Thoracic aorta (tissue), 2 donors: ENCODE measurements at regions not wholly inside any gene's neighbourhood (a gene's known extent, or its start where the extent isn't known, plus 50 kb on each side); places are given as distances from the start of the nearest gene placed in this dataset.

ENCODE experiments used
- ATAC-seq: fragments of 150-250 bp; one replicate; pipeline ENCODE4 v1.8.0; 2017; ENCODE audit warnings: low read depth; ENCODE audit not compliant: insufficient number of reproducible peaks, low FRiP score
- DNase-seq: peaks from one replicate; pipeline ENCODE4 v3.0.0-alpha.2; 2020; ENCODE audit warnings: low spot score
- H3K27ac ChIP-seq, 2 donors: fragments of 200-600 bp; sonication (generic); 1 replicate in 1 of 2; 2 replicates in 1 of 2; pipeline ENCODE4 v1.5.1; 2016; ENCODE audit warnings: mild to moderate bottlenecking in 2 of 2, moderate library complexity in 2 of 2
- H3K27me3 ChIP-seq: fragments of 200-600 bp; sonication (generic); replicated peaks from 2 replicates; pipeline ENCODE4 v1.6.0; 2016; ENCODE audit warnings: mild to moderate bottlenecking; ENCODE audit not compliant: insufficient read depth
- H3K36me3 ChIP-seq: fragments of 200-600 bp; sonication (generic); one replicate; pipeline ENCODE4 v1.5.1; 2016
- H3K4me1 ChIP-seq, 2 donors: fragments of 200-600 bp; sonication (generic); 1 replicate in 1 of 2; 2 replicates in 1 of 2; pipeline versions ENCODE4 v1.5.1 to v1.6.0; 2016; ENCODE audit warnings: low read depth in 2 of 2, mild to moderate bottlenecking in 1 of 2; ENCODE audit not compliant: control insufficient read depth in 1 of 2
- H3K4me3 ChIP-seq: fragments of 200-600 bp; sonication (generic); 2 replicates; pipeline ENCODE4 v1.5.1; 2016; ENCODE audit warnings: mild to moderate bottlenecking
- H3K9me3 ChIP-seq: fragments of 200-600 bp; sonication (generic); 2 replicates; pipeline ENCODE4 v1.5.1; 2016
- TF ChIP-seq, protein P1 (sequence below): fragments of 200-600 bp; sonication (generic); IDR thresholded peaks from one replicate; pipeline ENCODE4 v1.5.1; 2019; ENCODE audit warnings: antibody characterized with exemption

DNA sequence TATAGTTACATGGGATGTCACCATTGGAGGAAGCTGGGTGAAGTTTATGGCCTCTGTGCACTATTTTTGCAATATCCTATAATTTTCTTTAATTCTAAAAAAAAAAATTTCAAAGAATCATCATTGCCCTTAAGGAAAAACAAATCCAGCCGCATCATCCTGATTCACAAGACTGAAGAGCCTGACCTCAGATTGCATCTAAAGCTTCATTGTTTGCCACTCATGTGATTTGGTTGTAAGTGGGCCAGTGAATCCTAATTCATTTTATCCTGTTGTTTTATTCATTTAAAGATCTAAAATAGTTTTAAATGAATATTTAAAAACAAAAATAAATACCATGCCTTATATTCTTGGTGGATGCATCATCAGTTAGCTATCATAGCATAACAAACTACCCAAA lies 504.5 kb downstream of the TBC1D4 start:
- H3K36me3 ChIP-seq, result no peaks in the 10 kb centered on the region
- no peak for DNase-seq
- H3K4me3 ChIP-seq, result no peak overlapping the region
- no peaks in the 10 kb centered on the region for H3K27me3 ChIP-seq
- no peaks in the 10 kb centered on the region for H3K4me1 ChIP-seq
- no peaks in the 10 kb centered on the region for H3K9me3 ChIP-seq
- no peak overlapping the region for H3K27ac ChIP-seq
- TF ChIP-seq, protein P1, sequence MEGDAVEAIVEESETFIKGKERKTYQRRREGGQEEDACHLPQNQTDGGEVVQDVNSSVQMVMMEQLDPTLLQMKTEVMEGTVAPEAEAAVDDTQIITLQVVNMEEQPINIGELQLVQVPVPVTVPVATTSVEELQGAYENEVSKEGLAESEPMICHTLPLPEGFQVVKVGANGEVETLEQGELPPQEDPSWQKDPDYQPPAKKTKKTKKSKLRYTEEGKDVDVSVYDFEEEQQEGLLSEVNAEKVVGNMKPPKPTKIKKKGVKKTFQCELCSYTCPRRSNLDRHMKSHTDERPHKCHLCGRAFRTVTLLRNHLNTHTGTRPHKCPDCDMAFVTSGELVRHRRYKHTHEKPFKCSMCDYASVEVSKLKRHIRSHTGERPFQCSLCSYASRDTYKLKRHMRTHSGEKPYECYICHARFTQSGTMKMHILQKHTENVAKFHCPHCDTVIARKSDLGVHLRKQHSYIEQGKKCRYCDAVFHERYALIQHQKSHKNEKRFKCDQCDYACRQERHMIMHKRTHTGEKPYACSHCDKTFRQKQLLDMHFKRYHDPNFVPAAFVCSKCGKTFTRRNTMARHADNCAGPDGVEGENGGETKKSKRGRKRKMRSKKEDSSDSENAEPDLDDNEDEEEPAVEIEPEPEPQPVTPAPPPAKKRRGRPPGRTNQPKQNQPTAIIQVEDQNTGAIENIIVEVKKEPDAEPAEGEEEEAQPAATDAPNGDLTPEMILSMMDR, result no peak
- no peak for ATAC-seq

DNA sequence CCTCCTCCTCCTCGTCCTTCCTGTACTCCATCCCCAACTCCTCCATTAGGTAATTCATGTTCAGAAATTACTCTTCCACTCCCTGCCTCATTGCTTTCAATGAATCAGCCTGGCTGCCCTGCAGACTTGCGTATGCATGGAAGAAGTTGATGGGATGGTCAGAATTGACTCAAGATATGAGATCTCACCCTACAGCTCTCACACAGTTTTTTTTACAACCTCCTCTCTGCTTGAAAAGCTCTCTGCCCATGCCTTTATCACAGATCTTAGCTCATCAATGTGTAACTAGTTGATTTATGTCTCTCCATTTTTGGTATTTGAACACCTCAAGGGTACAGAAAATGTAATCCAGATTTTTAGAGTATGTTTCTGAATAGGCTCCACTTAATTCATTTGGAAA lies 506.9 kb downstream of the TBC1D4 start:
- TF ChIP-seq, protein P1, result no peak
- Histone ChIP-seq H3K27ac (no peak overlapping the region), H3K36me3 (no peaks in the 10 kb centered on the region), H3K9me3 (no peaks in the 10 kb centered on the region), H3K4me3 (no peak overlapping the region), H3K4me1 (no peaks in the 10 kb centered on the region), H3K27me3 (no peaks in the 10 kb centered on the region)
- DNase-seq, result no peak
- no peak for ATAC-seq

DNA sequence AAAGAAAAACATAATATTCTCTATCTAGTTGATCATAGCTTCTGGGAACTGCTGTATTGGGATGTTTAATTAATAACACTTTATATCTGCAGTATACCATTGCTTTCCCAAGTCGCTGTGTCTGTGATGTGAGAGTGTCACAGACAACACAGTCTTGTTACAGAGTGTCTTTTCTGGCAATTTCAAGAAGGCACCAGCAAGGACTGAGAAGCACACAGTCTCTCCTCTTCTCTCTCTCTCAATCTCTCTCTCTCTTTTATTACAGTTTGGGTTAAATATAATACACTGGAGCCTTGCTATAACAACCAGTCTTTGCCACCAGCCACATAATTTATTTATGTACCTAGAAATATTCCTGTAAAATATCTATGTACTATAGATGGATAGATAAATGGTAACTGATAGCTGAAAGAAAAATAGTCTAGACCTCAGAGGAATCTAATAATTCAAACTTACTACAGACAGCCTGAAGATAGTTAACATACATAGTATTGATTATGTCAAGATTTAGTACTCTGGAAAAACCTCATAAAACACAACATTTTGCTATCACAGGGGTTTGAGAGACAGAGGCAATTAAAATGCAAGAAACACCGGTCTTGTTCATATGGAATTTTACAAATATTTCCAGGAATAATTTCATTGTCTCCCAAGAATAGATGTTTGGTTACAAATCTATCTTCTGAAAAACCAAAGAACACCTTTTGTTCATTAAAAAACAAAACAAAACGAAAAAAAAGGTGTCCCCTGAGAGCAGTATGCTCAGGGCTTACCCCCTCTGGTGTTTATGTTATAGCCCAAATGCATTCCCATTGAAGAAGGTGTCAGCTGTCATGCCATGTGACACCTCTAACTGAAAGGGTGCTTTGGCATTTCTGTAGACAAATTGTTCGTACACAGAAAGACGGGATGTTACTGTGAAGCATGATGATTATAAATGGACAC lies 507.8 kb downstream of the TBC1D4 start:
- H3K27ac ChIP-seq, result no peak overlapping the region
- no peaks in the 10 kb centered on the region for H3K27me3 ChIP-seq
- no peak overlapping the region for H3K4me3 ChIP-seq
- TF ChIP-seq, protein P1, result no peak
- no peak for DNase-seq
- no peak for ATAC-seq
- H3K36me3 ChIP-seq, result no peaks in the 10 kb centered on the region
- H3K4me1 ChIP-seq, result no peaks in the 10 kb centered on the region
- no peaks in the 10 kb centered on the region for H3K9me3 ChIP-seq

DNA sequence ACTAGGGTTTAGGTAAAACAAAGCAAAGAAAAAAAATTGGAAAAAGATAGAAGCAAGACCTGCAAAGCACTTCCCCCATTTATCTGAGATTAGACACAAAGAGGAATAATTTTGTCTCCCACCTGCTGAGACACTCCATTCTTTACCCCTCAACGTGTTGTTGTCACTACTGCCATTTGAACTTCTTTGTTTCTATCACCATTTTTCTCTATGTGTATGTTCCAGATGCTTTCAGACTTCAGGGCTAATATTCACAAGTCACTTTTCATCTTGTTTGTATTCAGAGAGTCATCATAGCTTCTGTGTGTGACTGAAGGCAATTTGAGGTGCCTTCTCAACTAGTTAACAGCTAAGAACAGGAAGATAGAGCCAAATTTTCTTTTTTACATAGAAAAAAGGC lies 512.5 kb downstream of the TBC1D4 start:
- DNase-seq, result no peak
- Histone ChIP-seq H3K27ac (no peak overlapping the region), H3K4me3 (no peak overlapping the region), H3K27me3 (no peaks in the 10 kb centered on the region), H3K4me1 (no peaks in the 10 kb centered on the region), H3K36me3 (no peaks in the 10 kb centered on the region), H3K9me3 (no peaks in the 10 kb centered on the region)
- TF ChIP-seq, protein P1, result no peak
- ATAC-seq, result no peak

DNA sequence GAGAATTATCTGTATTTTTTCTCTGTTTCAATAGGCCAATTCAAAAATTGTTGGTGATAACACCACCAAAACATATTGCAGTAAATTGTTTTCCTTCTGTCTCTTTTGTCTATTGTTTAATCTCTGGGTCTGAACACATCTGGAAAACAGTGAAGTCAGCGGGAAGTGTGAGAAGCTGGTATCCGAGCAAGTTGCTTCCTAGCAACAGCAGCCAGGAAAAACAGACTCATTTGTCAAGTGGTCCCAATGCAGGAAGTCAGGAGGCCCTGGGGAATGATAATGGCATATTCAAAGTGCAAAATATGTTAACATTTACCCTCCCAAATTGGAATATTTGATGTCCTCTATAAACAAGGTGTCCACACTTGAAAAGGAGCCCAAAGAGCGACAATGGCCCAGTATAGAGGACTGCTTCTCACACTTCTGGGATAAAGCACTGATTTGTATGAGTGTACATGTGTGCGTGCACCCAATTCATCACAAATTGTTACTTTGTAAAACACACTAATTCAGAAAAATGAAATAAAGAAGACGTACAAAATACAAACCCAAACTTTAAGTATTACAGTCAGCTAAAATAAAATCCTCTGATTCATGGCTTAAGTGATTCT lies 515.0 kb downstream of the TBC1D4 start:
- no peak overlapping the region for H3K27ac ChIP-seq
- no peaks in the 10 kb centered on the region for H3K27me3 ChIP-seq
- no peak for DNase-seq
- TF ChIP-seq, protein P1, result no peak
- H3K4me3 ChIP-seq, result no peak overlapping the region
- H3K9me3 ChIP-seq, result no peaks in the 10 kb centered on the region
- no peaks in the 10 kb centered on the region for H3K4me1 ChIP-seq
- ATAC-seq, result no peak
- H3K36me3 ChIP-seq, result no peaks in the 10 kb centered on the region
